CD14-positive monocyte (primary cell): ENCODE measurements at regions not wholly inside any gene's neighbourhood (a gene's known extent, or its start where the extent isn't known, plus 50 kb on each side); places are given as distances from the start of the nearest gene placed in this dataset.

Experiments used
- DNase-seq, 3 donors: peaks; one replicate each; pipeline ENCODE4 v3.0.0-alpha.2; 2011 to 2022
- H2AFZ ChIP-seq: 2 replicates; pipeline ENCODE4 v1.6.0; 2012; ENCODE audit warnings: mild to moderate bottlenecking, low read depth, low read length, inconsistent platforms; ENCODE audit not compliant: insufficient read depth, poor library complexity, severe bottlenecking
- H3K27ac ChIP-seq, 2 donors: 1 replicate in 1 of 2; 2 replicates in 1 of 2; pipeline ENCODE4 v1.5.1; 2012 to 2013; ENCODE audit warnings: low read length in 2 of 2, control low read depth in 1 of 2, inconsistent platforms in 1 of 2, low read depth in 1 of 2, mild to moderate bottlenecking in 1 of 2
- H3K27me3 ChIP-seq, 2 donors: one replicate each; pipeline versions ENCODE4 v1.6.0 to v1.6.1; 2011 to 2013; ENCODE audit warnings: low read length in 2 of 2; ENCODE audit not compliant: control insufficient read depth in 2 of 2, insufficient read depth in 2 of 2
- H3K36me3 ChIP-seq, 2 donors: replicated peaks in 1 of 2; 1 replicate in 1 of 2; 2 replicates in 1 of 2; pipeline versions ENCODE4 v1.5.1 to v1.6.1; 2012 to 2013; ENCODE audit warnings: low read length in 2 of 2, control low read depth in 1 of 2, inconsistent platforms in 1 of 2, mild to moderate bottlenecking in 1 of 2; ENCODE audit not compliant: insufficient read depth in 2 of 2, control insufficient read depth in 1 of 2
- H3K4me1 ChIP-seq, 2 donors: 1 replicate in 1 of 2; 2 replicates in 1 of 2; pipeline versions ENCODE4 v1.5.1 to v1.6.1; 2012 to 2013; ENCODE audit warnings: low read length in 2 of 2, control low read depth in 1 of 2, inconsistent platforms in 1 of 2, mild to moderate bottlenecking in 1 of 2, moderate library complexity in 1 of 2; ENCODE audit not compliant: insufficient read depth in 2 of 2, control insufficient read depth in 1 of 2
- H3K4me2 ChIP-seq: replicated peaks from 2 replicates; pipeline ENCODE3; 2012; ENCODE audit warnings: low read length, moderate library complexity, mild to moderate bottlenecking; ENCODE audit not compliant: poor library complexity, severe bottlenecking; ENCODE audit errors: extremely low read depth
- H3K4me3 ChIP-seq, 3 experiments: fragments of 200-600 bp in 1 of 3; sonication (generic) in 1 of 3; replicated peaks in 1 of 3; 1 replicate in 2 of 3; 2 replicates in 1 of 3; pipeline ENCODE4 v1.5.1; 2011 to 2013; ENCODE audit warnings: low read length in 3 of 3, mild to moderate bottlenecking in 3 of 3, control low read depth in 2 of 3, low read depth in 2 of 3, inconsistent platforms in 1 of 3, moderate library complexity in 1 of 3
- H3K79me2 ChIP-seq: 2 replicates; pipeline ENCODE4 v1.6.0; 2012; ENCODE audit warnings: mild to moderate bottlenecking, control low read depth, inconsistent platforms, low read length, moderate library complexity; ENCODE audit not compliant: insufficient read depth
- H3K9ac ChIP-seq: 2 replicates; pipeline ENCODE4 v1.6.0; 2017; ENCODE audit warnings: low read length, mild to moderate bottlenecking; ENCODE audit not compliant: insufficient read depth, poor library complexity, severe bottlenecking
- H3K9me3 ChIP-seq, 2 donors: replicated peaks in 1 of 2; 1 replicate in 1 of 2; 2 replicates in 1 of 2; pipeline versions ENCODE4 v1.5.1 to v1.6.1; 2012 to 2013; ENCODE audit warnings: low read length in 2 of 2, control low read depth in 1 of 2; ENCODE audit not compliant: control insufficient read depth in 1 of 2, insufficient read depth in 1 of 2
- H4K20me1 ChIP-seq: 2 replicates; pipeline ENCODE4 v1.6.0; 2012; ENCODE audit warnings: mild to moderate bottlenecking, low read length, control low read depth, moderate library complexity; ENCODE audit not compliant: insufficient read depth
- H3K27ac Mint-ChIP-seq, 7 donors: one replicate each; pipeline ENCODE4 v1.8.0; 2020; ENCODE audit warnings: mild to moderate bottlenecking in 7 of 7, mixed read lengths in 7 of 7, moderate library complexity in 6 of 7, inconsistent platforms in 2 of 7
- H3K27me3 Mint-ChIP-seq, 3 donors: one replicate each; pipeline ENCODE4 v1.8.0; 2021 to 2022; ENCODE audit warnings: low read depth in 3 of 3, mild to moderate bottlenecking in 3 of 3, mixed read lengths in 3 of 3, moderate library complexity in 3 of 3, inconsistent platforms in 1 of 3
- H3K36me3 Mint-ChIP-seq, 2 donors: one replicate each; pipeline ENCODE4 v1.8.0; 2020; ENCODE audit warnings: mixed read lengths in 2 of 2, inconsistent platforms in 1 of 2, mild to moderate bottlenecking in 1 of 2
- H3K4me1 Mint-ChIP-seq: one replicate; pipeline ENCODE4 v1.8.0; 2020; ENCODE audit warnings: mild to moderate bottlenecking, mixed read lengths
- H3K4me3 Mint-ChIP-seq, 2 donors: one replicate each; pipeline ENCODE4 v1.8.0; 2020; ENCODE audit warnings: mild to moderate bottlenecking in 2 of 2, mixed read lengths in 2 of 2, moderate library complexity in 1 of 2
- H3K9me3 Mint-ChIP-seq, 7 donors: one replicate each; pipeline ENCODE4 v1.8.0; 2020 to 2022; ENCODE audit warnings: mixed read lengths in 7 of 7, mild to moderate bottlenecking in 6 of 7, moderate library complexity in 6 of 7, inconsistent platforms in 2 of 7
- WGBS: methylation state at CpG from one replicate; pipeline ENCODE4 v1.1.5; 2013; ENCODE audit warnings: missing lambda C conversion rate; ENCODE audit not compliant: insufficient coverage; 5-methylcytosine and 5-hydroxymethylcytosine counted together
- intact Hi-C, 2 donors: fragments of 100-400 bp; cut with micrococcal nuclease; formaldehyde crosslinking; loops; one replicate each; pipeline versions ENCODE4 v1.15.0 to v1.15.1; 2023
- TF ChIP-seq, protein P1 (sequence below): fragments of 200-600 bp; IDR thresholded peaks from one replicate; pipeline ENCODE4 v1.8.0; 2022; ENCODE audit warnings: antibody characterized with exemption, mild to moderate bottlenecking

DNA sequence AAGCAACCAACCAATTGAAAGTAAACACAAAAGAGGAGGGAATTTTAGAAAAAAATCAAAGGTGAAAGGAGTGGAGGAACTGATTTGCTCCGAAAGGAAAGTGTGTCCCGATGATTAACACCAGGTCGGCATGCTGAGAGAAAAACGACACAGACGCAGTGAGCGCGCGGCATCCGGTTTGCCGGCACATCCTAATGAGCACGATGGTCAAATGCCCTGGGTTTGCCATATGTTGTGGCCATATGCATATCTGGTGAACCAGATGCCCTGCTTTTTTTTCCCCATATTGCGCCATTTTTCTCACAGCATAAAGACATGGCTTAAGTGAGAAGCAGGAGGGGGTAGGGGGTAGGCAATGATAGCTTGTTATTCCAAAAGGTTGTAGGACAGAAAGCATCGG, 626.7 kb downstream of the BCL11A start:
- H3K4me3 Mint-ChIP-seq: no peak overlapping the region
- H3K36me3 ChIP-seq: no peaks in the 10 kb centered on the region
- no peak for DNase-seq
- H3K79me2 ChIP-seq: no peaks in the 10 kb centered on the region
- H3K27me3 Mint-ChIP-seq: peaks cover 0 to 2% (median 0%) of the 10 kb centered on the region in 3 donors
- no peaks in the 10 kb centered on the region for H3K9me3 ChIP-seq
- H3K36me3 Mint-ChIP-seq: no peaks in the 10 kb centered on the region
- no peak overlapping the region for H3K27ac Mint-ChIP-seq
- no peak overlapping the region for H3K27ac ChIP-seq
- no peaks in the 10 kb centered on the region for H4K20me1 ChIP-seq
- H3K4me2 ChIP-seq: no peak overlapping the region
- no peak overlapping the region for H3K4me3 ChIP-seq
- WGBS: 97% methylated on average over 11 of the region's 13 CpGs
- intact Hi-C loops: no loop called here
- H3K4me1 ChIP-seq: no peaks in the 10 kb centered on the region
- H3K4me1 Mint-ChIP-seq: peaks cover 2% of the 10 kb centered on the region
- TF ChIP-seq, protein P1, sequence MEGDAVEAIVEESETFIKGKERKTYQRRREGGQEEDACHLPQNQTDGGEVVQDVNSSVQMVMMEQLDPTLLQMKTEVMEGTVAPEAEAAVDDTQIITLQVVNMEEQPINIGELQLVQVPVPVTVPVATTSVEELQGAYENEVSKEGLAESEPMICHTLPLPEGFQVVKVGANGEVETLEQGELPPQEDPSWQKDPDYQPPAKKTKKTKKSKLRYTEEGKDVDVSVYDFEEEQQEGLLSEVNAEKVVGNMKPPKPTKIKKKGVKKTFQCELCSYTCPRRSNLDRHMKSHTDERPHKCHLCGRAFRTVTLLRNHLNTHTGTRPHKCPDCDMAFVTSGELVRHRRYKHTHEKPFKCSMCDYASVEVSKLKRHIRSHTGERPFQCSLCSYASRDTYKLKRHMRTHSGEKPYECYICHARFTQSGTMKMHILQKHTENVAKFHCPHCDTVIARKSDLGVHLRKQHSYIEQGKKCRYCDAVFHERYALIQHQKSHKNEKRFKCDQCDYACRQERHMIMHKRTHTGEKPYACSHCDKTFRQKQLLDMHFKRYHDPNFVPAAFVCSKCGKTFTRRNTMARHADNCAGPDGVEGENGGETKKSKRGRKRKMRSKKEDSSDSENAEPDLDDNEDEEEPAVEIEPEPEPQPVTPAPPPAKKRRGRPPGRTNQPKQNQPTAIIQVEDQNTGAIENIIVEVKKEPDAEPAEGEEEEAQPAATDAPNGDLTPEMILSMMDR: no peak
- H3K9ac ChIP-seq: no peak overlapping the region
- no peaks in the 10 kb centered on the region for H3K27me3 ChIP-seq
- H2AFZ ChIP-seq: no peak overlapping the region
- peaks cover 0 to 9% (median 2%) of the 10 kb centered on the region in 7 donors for H3K9me3 Mint-ChIP-seq

DNA sequence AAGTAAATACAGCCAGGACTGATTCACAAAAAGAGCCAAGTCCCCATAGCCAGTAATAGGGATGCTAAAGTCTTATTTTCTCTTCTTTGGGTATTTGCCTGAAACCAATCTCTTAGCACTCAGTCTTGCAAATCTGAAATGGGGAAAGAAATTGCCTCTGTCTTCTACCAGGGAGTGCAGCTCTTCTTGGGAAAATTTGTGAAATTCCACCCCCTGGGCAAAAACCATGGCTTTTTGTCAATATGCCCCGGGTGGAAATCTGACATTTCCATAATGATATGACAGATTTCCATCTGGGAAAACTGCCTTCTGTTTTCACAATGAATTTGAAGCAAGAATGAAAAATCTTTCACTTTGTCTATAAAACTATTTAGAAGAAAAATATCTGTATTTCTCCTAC, 628.1 kb downstream of the BCL11A start:
- intact Hi-C loops: no loop called here
- no CpG with 5 or more reads among the region's 1 CpG for WGBS
- H3K9me3 Mint-ChIP-seq: peaks cover 0 to 9% (median 1%) of the 10 kb centered on the region in 7 donors

More for the DNA sequence above, 628.1 kb downstream of the BCL11A start:
- peaks cover 0 to 2% (median 0%) of the 10 kb centered on the region in 3 donors for H3K27me3 Mint-ChIP-seq
- no peak overlapping the region for H3K27ac Mint-ChIP-seq
- no peak overlapping the region for H3K4me2 ChIP-seq
- no peaks in the 10 kb centered on the region for H3K4me1 Mint-ChIP-seq
- H2AFZ ChIP-seq: no peak overlapping the region
- no peak overlapping the region for H3K27ac ChIP-seq
- DNase-seq: no peak
- H3K36me3 Mint-ChIP-seq: no peaks in the 10 kb centered on the region
- TF ChIP-seq, protein P1: no peak
- H3K4me3 Mint-ChIP-seq: no peak overlapping the region
- H3K27me3 ChIP-seq: no peaks in the 10 kb centered on the region
- H3K4me1 ChIP-seq: no peaks in the 10 kb centered on the region
- H3K36me3 ChIP-seq: no peaks in the 10 kb centered on the region
- H4K20me1 ChIP-seq: no peaks in the 10 kb centered on the region
- no peak overlapping the region for H3K4me3 ChIP-seq
- no peak overlapping the region for H3K9ac ChIP-seq
- H3K9me3 ChIP-seq: no peaks in the 10 kb centered on the region
- H3K79me2 ChIP-seq: no peaks in the 10 kb centered on the region
